Endothelial cell of umbilical vein (primary cell): ENCODE measurements at regions not wholly inside any gene's neighbourhood (a gene's known extent, or its start where the extent isn't known, plus 50 kb on each side); places are given as distances from the start of the nearest gene placed in this dataset.

Experiments
- CTCF ChIP-seq, 2 donors: IDR thresholded peaks; 1 replicate in 1 of 2; 2 replicates in 1 of 2; pipeline ENCODE4 v1.5.1; 2011; ENCODE audit warnings: low read length in 2 of 2, mild to moderate bottlenecking in 2 of 2, moderate library complexity in 2 of 2, control low read depth in 1 of 2, inconsistent platforms in 1 of 2, low read depth in 1 of 2; ENCODE audit not compliant: insufficient read depth in 1 of 2; ENCODE audit errors: extremely low read depth in 1 of 2
- JUN ChIP-seq: IDR thresholded peaks from 2 replicates; pipeline ENCODE4 v1.6.1; 2011; ENCODE audit warnings: borderline replicate concordance, low read depth; ENCODE audit not compliant: insufficient read length, insufficient read depth
- POLR2A ChIP-seq: IDR thresholded peaks from 2 replicates; pipeline ENCODE4 v1.6.1; 2012; ENCODE audit warnings: low read depth, mild to moderate bottlenecking, control low read depth, low read length

DNA sequence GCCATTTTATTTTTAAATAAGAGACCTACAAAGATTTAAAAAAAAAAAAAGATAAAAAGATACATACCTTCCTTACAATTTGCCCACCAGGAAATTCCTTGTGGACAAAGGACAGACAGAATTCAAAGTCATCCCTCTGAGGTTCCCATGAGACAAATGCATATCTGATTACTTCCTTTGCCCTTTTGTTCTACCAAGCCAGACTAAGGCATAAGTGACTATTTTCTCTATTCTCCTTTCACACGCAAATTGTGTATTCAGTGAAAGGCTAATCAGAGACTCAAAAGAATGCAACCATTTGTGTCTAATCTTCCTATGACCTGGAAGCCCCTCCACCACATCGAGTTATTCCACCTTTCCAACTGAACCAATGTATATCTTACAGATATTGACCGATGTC, 691.7 kb downstream of the FAM133A start:
- TF ChIP-seq CTCF (IDR thresholded peaks at IDR 0.05; ENCODE audit: extremely low read depth in 1 of 2, insufficient read depth in 1 of 2, low read depth in 1 of 2, low read length in 2 of 2) (no peak), POLR2A (no peak), JUN (no peak)
